Astrocyte (in vitro differentiated cells and primary cell): ENCODE measurements at regions not wholly inside any gene's neighbourhood (a gene's known extent, or its start where the extent isn't known, plus 50 kb on each side); places are given as distances from the start of the nearest gene placed in this dataset.

Experiments used
- DNase-seq: peaks from one replicate; pipeline ENCODE4 v3.0.0-alpha.2; 2010; ENCODE audit warnings: low read depth
- FAIRE-seq: peaks from 2 replicates; lab custom pipeline; 2011; peaks lifted over from hg19 to GRCh38; lab: Jason Lieb, UNC
- H2AFZ ChIP-seq: 2 replicates; pipeline ENCODE4 v1.6.0; 2012; ENCODE audit warnings: low read depth, low read length, inconsistent platforms
- H3K27ac ChIP-seq: 2 replicates; pipeline ENCODE4 v1.5.1; 2011; ENCODE audit warnings: low read depth, low read length, inconsistent platforms
- H3K27me3 ChIP-seq: 2 replicates; pipeline ENCODE4 v1.6.0; 2011; ENCODE audit warnings: low read length, inconsistent platforms; ENCODE audit not compliant: insufficient read depth
- H3K36me3 ChIP-seq: 2 replicates; pipeline ENCODE4 v1.5.1; 2011; ENCODE audit warnings: low read length, inconsistent platforms; ENCODE audit not compliant: insufficient read depth
- H3K4me1 ChIP-seq: 2 replicates; pipeline ENCODE4 v1.5.1; 2011; ENCODE audit warnings: low read length, inconsistent platforms; ENCODE audit not compliant: insufficient read depth
- H3K4me2 ChIP-seq: 2 replicates; pipeline ENCODE4 v1.6.0; 2012; ENCODE audit warnings: low read length, inconsistent platforms
- H3K4me3 ChIP-seq: 2 replicates; pipeline ENCODE4 v1.5.1; 2011; ENCODE audit warnings: low read depth, mild to moderate bottlenecking, low read length, inconsistent platforms; ENCODE audit not compliant: insufficient read depth
- H3K79me2 ChIP-seq: 2 replicates; pipeline ENCODE4 v1.6.0; 2012; ENCODE audit warnings: mild to moderate bottlenecking, low read length, inconsistent platforms; ENCODE audit not compliant: insufficient read depth
- H3K9ac ChIP-seq: 2 replicates; pipeline ENCODE4 v1.6.0; 2012; ENCODE audit warnings: mild to moderate bottlenecking, low read length, inconsistent platforms
- H3K9me3 ChIP-seq: 2 replicates; pipeline ENCODE4 v1.5.1; 2012; ENCODE audit warnings: low read depth, mild to moderate bottlenecking, low read length, inconsistent platforms; ENCODE audit not compliant: insufficient read depth
- H4K20me1 ChIP-seq: 2 replicates; pipeline ENCODE4 v1.6.0; 2012; ENCODE audit warnings: low read length, inconsistent platforms; ENCODE audit not compliant: insufficient read depth
- H3K27ac Mint-ChIP-seq: one replicate; pipeline ENCODE4 v1.8.0; 2021; ENCODE audit warnings: mild to moderate bottlenecking, mixed read lengths; ENCODE audit not compliant: unreplicated experiment
- H3K27me3 Mint-ChIP-seq: one replicate; pipeline ENCODE4 v1.8.0; 2021; ENCODE audit warnings: low read depth, mixed read lengths; ENCODE audit not compliant: unreplicated experiment
- H3K36me3 Mint-ChIP-seq: one replicate; pipeline ENCODE4 v1.8.0; 2021; ENCODE audit warnings: low read depth, mixed read lengths; ENCODE audit not compliant: unreplicated experiment
- H3K4me1 Mint-ChIP-seq: one replicate; pipeline ENCODE4 v1.8.0; 2021; ENCODE audit warnings: low read depth, mixed read lengths; ENCODE audit not compliant: unreplicated experiment
- H3K4me3 Mint-ChIP-seq: one replicate; pipeline ENCODE4 v1.8.0; 2021; ENCODE audit warnings: mild to moderate bottlenecking, moderate library complexity, mixed read lengths; ENCODE audit not compliant: unreplicated experiment
- H3K9me3 Mint-ChIP-seq: one replicate; pipeline ENCODE4 v1.8.0; 2021; ENCODE audit warnings: mild to moderate bottlenecking, mixed read lengths; ENCODE audit not compliant: unreplicated experiment
- CTCF ChIP-seq: IDR thresholded peaks from 2 replicates; pipeline ENCODE4 v1.5.1; 2011; ENCODE audit warnings: low read depth, mild to moderate bottlenecking, inconsistent platforms, low read length, moderate library complexity; ENCODE audit not compliant: insufficient read depth
- EZH2 ChIP-seq: IDR thresholded peaks from 2 replicates; pipeline ENCODE4 v1.6.1; 2012; ENCODE audit warnings: mild to moderate bottlenecking, low read length, inconsistent platforms; ENCODE audit not compliant: insufficient read depth

- no peaks in the 10 kb centered on the region for H3K27me3 ChIP-seq
- TF ChIP-seq EZH2 = no peak
- no peak for TF ChIP-seq CTCF
- peaks cover 3% of the 10 kb centered on the region for H3K36me3 Mint-ChIP-seq
- H4K20me1 ChIP-seq = no peaks in the 10 kb centered on the region
- no peaks in the 10 kb centered on the region for H3K79me2 ChIP-seq
- H2AFZ ChIP-seq = no peak overlapping the region
- no peak overlapping the region for H3K27ac ChIP-seq
- no peaks in the 10 kb centered on the region for H3K36me3 ChIP-seq
- H3K4me1 ChIP-seq = no peaks in the 10 kb centered on the region
- no peak overlapping the region for H3K4me3 ChIP-seq
- no peak overlapping the region for H3K27ac Mint-ChIP-seq
- no peaks in the 10 kb centered on the region for H3K9me3 ChIP-seq
- peaks cover 5% of the 10 kb centered on the region for H3K4me1 Mint-ChIP-seq
- no peak overlapping the region for H3K4me3 Mint-ChIP-seq
- H3K4me2 ChIP-seq = no peak overlapping the region
- peaks cover 2% of the 10 kb centered on the region for H3K27me3 Mint-ChIP-seq
- DNase-seq (no peak), FAIRE-seq (no peak)
- no peaks in the 10 kb centered on the region for H3K9me3 Mint-ChIP-seq
- H3K9ac ChIP-seq = no peak overlapping the region
Observed at GRCh38 chr2:188117706-188118105, 174.0 kb upstream of the GULP1 start.

- Mint-ChIP-seq H3K4me1 (peaks cover 5% of the 10 kb centered on the region), H3K4me3 (no peak overlapping the region), H3K9me3 (no peaks in the 10 kb centered on the region), H3K36me3 (peaks cover 3% of the 10 kb centered on the region), H3K27ac (no peak overlapping the region), H3K27me3 (peaks cover 2% of the 10 kb centered on the region)
- no peaks in the 10 kb centered on the region for H4K20me1 ChIP-seq
- no peak overlapping the region for H2AFZ ChIP-seq
- no peaks in the 10 kb centered on the region for H3K27me3 ChIP-seq
- H3K4me3 ChIP-seq = no peak overlapping the region
- FAIRE-seq = no peak
- H3K9me3 ChIP-seq = no peaks in the 10 kb centered on the region
- TF ChIP-seq CTCF = no peak
- TF ChIP-seq EZH2 = no peak
- no peaks in the 10 kb centered on the region for H3K79me2 ChIP-seq
- no peak for DNase-seq
- H3K36me3 ChIP-seq = no peaks in the 10 kb centered on the region
- H3K27ac ChIP-seq = no peak overlapping the region
- H3K4me1 ChIP-seq = no peaks in the 10 kb centered on the region
- no peak overlapping the region for H3K4me2 ChIP-seq
- no peak overlapping the region for H3K9ac ChIP-seq
Observed at GRCh38 chr2:188118431-188118830, 173.2 kb upstream of the GULP1 start.

GRCh38 chr2:188119112-188119838 is 172.4 kb upstream of the GULP1 start:
- Mint-ChIP-seq H3K27me3 (peaks cover 2% of the 10 kb centered on the region), H3K9me3 (no peaks in the 10 kb centered on the region), H3K36me3 (peaks cover 3% of the 10 kb centered on the region), H3K4me3 (no peak overlapping the region), H3K27ac (no peak overlapping the region), H3K4me1 (no peaks in the 10 kb centered on the region)
- H3K4me2 ChIP-seq = no peak overlapping the region
- FAIRE-seq (no peak), DNase-seq (no peak)
- H3K36me3 ChIP-seq = no peaks in the 10 kb centered on the region
- H3K27me3 ChIP-seq = no peaks in the 10 kb centered on the region
- no peaks in the 10 kb centered on the region for H3K79me2 ChIP-seq
- H3K4me1 ChIP-seq = no peaks in the 10 kb centered on the region
- H3K9me3 ChIP-seq = no peaks in the 10 kb centered on the region
- no peak overlapping the region for H3K9ac ChIP-seq
- TF ChIP-seq CTCF (no peak), EZH2 (no peak)
- no peak overlapping the region for H2AFZ ChIP-seq
- no peak overlapping the region for H3K4me3 ChIP-seq
- no peak overlapping the region for H3K27ac ChIP-seq
- no peaks in the 10 kb centered on the region for H4K20me1 ChIP-seq
